IPS DF 6.9 (cell line): ENCODE measurements at regions not wholly inside any gene's neighbourhood (a gene's known extent, or its start where the extent isn't known, plus 50 kb on each side); places are given as distances from the start of the nearest gene placed in this dataset.

Experiments
- DNase-seq: peaks from one replicate; pipeline ENCODE4 v3.0.0-alpha.2; 2013; ENCODE audit warnings: low read depth, low spot score
- H3K27ac ChIP-seq: one replicate; pipeline ENCODE4 v1.5.1; 2013; ENCODE audit warnings: low read length, control low read depth
- H3K27me3 ChIP-seq: 2 replicates; pipeline ENCODE4 v1.6.1; 2013; ENCODE audit warnings: mild to moderate bottlenecking, low read length; ENCODE audit not compliant: control insufficient read depth, insufficient read depth
- H3K36me3 ChIP-seq: 2 replicates; pipeline ENCODE4 v1.6.1; 2013; ENCODE audit warnings: low read length; ENCODE audit not compliant: control insufficient read depth, insufficient read depth
- H3K4me1 ChIP-seq: 2 replicates; pipeline ENCODE4 v1.6.1; 2013; ENCODE audit warnings: low read length; ENCODE audit not compliant: control insufficient read depth, insufficient read depth
- H3K4me3 ChIP-seq: 2 replicates; pipeline ENCODE4 v1.5.1; 2013; ENCODE audit warnings: mild to moderate bottlenecking, low read length
- H3K9me3 ChIP-seq: 2 replicates; pipeline ENCODE4 v1.6.1; 2013; ENCODE audit warnings: low read length, inconsistent platforms; ENCODE audit not compliant: control insufficient read depth, insufficient read depth
- WGBS: extraction: QIAGEN DNeasy Blood & Tissue Kit; methylation state at CpG from one replicate; pipeline ENCODE4 v1.1.7; 2013; ENCODE audit warnings: mixed read lengths, missing lambda C conversion rate; ENCODE audit not compliant: insufficient read length, insufficient coverage; 5-methylcytosine and 5-hydroxymethylcytosine counted together

GRCh38 chr4:104940927-104941326 lies 205.7 kb upstream of the TET2 start:
- no peaks in the 10 kb centered on the region for H3K27me3 ChIP-seq
- H3K9me3 ChIP-seq: no peaks in the 10 kb centered on the region
- H3K4me1 ChIP-seq: no peaks in the 10 kb centered on the region
- H3K4me3 ChIP-seq: no peak overlapping the region
- no peak overlapping the region for H3K27ac ChIP-seq
- H3K36me3 ChIP-seq: no peaks in the 10 kb centered on the region
- WGBS: no CpG with 5 or more reads among the region's 2 CpGs
- no peak for DNase-seq

- H3K36me3 ChIP-seq: no peaks in the 10 kb centered on the region
- no peak overlapping the region for H3K27ac ChIP-seq
- no peak overlapping the region for H3K4me3 ChIP-seq
- WGBS: no CpG with 5 or more reads among the region's 1 CpG
- H3K27me3 ChIP-seq: no peaks in the 10 kb centered on the region
- DNase-seq: no peak
- H3K4me1 ChIP-seq: no peaks in the 10 kb centered on the region
- H3K9me3 ChIP-seq: no peaks in the 10 kb centered on the region
Observed at GRCh38 chr4:104941661-104942062, 205.0 kb upstream of the TET2 start.

- no peak for DNase-seq
- Histone ChIP-seq H3K27me3 (no peaks in the 10 kb centered on the region), H3K4me3 (no peak overlapping the region), H3K4me1 (no peaks in the 10 kb centered on the region), H3K9me3 (no peaks in the 10 kb centered on the region), H3K27ac (no peak overlapping the region), H3K36me3 (no peaks in the 10 kb centered on the region)
- WGBS: 100% methylated on average over 1 of the region's 6 CpGs
Observed at GRCh38 chr4:104942990-104943743, 203.5 kb upstream of the TET2 start.

DNA sequence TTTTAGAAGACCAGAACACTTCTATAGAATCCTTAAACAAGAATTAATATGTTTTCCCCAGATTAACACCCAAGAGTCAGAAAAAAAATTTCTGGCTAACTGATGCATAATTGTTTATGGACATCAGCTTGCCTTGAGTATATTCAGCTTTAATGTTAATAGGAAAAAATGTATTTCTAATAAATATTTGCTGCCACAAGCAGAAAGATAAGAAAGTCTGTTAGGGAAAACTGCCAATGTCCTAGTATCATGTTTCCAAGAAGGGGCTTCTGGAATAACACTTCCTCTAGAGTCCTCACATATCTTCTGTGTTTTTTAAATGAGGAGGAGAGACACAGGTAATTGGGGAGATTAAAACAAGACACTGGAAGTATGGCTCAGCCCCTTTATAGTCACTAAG lies 202.1 kb upstream of the TET2 start:
- H3K4me3 ChIP-seq: no peak overlapping the region
- H3K27me3 ChIP-seq: no peaks in the 10 kb centered on the region
- H3K36me3 ChIP-seq: no peaks in the 10 kb centered on the region
- no peaks in the 10 kb centered on the region for H3K4me1 ChIP-seq
- H3K27ac ChIP-seq: no peak overlapping the region
- DNase-seq: no peak
- H3K9me3 ChIP-seq: no peaks in the 10 kb centered on the region

DNA sequence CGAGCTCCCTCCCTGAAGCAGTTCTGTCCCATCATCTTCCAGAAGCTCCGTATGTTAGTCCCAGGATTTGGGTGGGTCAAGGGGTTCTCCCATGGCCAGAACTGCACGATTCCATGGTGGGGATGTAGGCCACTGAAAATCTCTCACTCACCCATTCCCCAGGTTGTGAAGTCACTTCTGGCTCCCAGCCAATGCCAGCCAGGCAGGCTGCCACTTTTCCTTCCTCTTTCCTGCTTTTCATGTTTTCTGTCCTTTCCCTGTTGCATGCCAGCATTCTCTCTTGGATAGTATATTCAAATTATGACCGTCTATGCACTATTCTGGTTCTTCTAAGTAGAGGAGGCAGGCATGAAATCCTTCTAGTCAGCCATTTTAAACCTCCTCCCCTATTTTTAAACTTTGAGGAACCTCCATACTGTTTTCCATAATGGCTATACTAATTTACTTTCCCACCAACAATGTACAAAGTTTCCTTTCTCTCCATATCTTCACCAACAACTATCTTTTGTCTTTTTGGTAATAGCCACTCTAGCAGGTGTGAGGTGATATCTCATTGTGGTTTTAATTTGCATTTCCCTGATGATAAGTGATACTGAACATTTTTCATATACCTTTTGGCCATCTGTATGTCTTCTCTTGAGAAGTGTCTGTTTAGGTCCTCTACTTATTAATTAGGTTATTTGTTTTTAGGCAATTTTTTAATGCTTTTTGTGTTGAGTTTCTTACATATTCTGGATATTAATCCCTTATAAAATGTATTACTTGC lies 182.1 kb upstream of the TET2 start:
- Histone ChIP-seq H3K4me3 (no peak overlapping the region), H3K27ac (no peak overlapping the region), H3K27me3 (no peaks in the 10 kb centered on the region), H3K36me3 (no peaks in the 10 kb centered on the region), H3K4me1 (no peaks in the 10 kb centered on the region), H3K9me3 (peaks cover 2% of the 10 kb centered on the region; the same call in 1 of the 2 replicates)
- no peak for DNase-seq
- WGBS: no CpG with 5 or more reads among the region's 4 CpGs

- no CpG with 5 or more reads among the region's 3 CpGs for WGBS
- DNase-seq: no peak
- Histone ChIP-seq H3K27me3 (no peaks in the 10 kb centered on the region), H3K36me3 (no peaks in the 10 kb centered on the region), H3K27ac (no peak overlapping the region), H3K4me1 (no peaks in the 10 kb centered on the region), H3K9me3 (no peaks in the 10 kb centered on the region), H3K4me3 (no peak overlapping the region)
Observed at GRCh38 chr4:104966349-104967033, 180.2 kb upstream of the TET2 start.

- H3K36me3 ChIP-seq: no peaks in the 10 kb centered on the region
- H3K27ac ChIP-seq: no peak overlapping the region
- WGBS: no CpG with 5 or more reads among the region's 3 CpGs
- no peaks in the 10 kb centered on the region for H3K27me3 ChIP-seq
- H3K4me1 ChIP-seq: no peaks in the 10 kb centered on the region
- H3K4me3 ChIP-seq: no peak overlapping the region
- DNase-seq: no peak
- H3K9me3 ChIP-seq: no peaks in the 10 kb centered on the region
Observed at GRCh38 chr4:104967034-104967401, 179.7 kb upstream of the TET2 start.

DNA sequence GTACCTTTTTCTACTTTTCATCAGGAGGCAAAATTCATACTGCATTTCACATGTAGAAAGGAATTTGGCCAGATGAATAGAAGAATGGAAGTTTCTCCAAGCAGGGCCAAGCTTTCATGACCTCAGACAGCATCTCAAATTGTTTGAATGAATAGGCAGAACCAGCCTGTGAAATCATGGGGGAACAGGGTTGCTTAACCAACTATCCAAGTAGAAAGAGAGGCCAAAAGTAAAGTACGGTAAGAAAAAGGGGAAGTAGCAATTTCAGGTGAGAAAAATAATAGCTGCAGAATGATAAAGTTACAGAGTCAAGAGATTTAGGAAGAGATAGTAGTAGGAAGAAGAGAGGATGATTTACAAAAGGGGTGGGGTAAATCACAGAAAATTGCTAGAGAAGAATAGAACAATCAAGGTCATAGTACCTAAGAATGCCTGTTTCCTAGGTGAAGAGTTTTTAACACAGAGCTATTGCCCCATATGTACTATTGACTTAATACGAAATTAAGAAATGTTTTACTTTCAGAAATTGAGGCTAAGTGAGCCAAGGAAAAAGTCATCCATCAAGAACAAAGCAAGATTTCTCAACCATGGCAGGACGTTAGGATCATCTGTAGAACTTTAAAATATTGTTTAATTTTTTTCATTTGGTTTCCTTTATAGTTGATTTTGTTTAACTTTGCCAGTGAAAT lies 177.1 kb upstream of the TET2 start:
- Histone ChIP-seq H3K4me3 (no peak overlapping the region), H3K27me3 (no peaks in the 10 kb centered on the region), H3K36me3 (no peaks in the 10 kb centered on the region), H3K4me1 (no peaks in the 10 kb centered on the region), H3K27ac (no peak overlapping the region), H3K9me3 (no peaks in the 10 kb centered on the region)
- DNase-seq: no peak
- WGBS: no CpG with 5 or more reads among the region's 3 CpGs

DNA sequence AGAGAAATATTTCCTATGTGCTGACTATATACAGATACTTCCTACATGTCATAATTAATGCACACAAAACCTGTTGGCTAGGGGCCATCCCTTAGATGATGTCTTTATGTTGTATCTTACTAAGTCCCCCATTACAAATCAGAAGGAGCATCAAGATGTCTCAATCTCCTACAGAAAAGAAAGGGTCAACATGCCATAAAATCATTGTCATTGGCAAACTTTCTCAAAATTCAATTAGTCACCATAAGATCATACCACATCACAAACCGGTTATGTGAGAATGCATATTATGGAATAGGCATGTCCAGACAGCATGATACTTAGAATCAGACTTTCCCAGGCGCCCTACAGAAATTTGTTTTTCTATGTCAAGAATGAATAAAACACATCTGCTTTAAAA lies 175.2 kb upstream of the TET2 start:
- no peak overlapping the region for H3K4me3 ChIP-seq

DNA sequence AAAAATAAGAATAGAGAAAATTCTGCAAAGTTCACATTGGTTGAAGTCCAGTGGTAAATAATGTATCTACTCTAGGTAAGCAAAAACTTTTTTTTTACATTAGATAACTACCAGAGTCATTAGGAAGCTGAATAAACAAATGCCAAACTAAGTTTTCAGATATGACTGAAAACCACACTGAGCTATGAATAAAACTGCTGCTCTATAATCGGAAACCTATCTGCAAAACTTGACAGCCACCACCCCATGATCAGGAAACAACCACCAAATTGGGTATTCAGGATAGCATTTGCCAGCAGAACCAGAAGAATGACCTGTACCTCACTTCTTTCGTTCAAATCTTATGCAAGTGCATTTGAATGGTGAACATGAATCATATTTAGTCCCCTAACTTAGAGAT lies 173.0 kb upstream of the TET2 start:
- Histone ChIP-seq H3K27ac (no peak overlapping the region), H3K9me3 (no peaks in the 10 kb centered on the region), H3K27me3 (no peaks in the 10 kb centered on the region), H3K4me3 (no peak overlapping the region), H3K36me3 (no peaks in the 10 kb centered on the region), H3K4me1 (no peaks in the 10 kb centered on the region)
- DNase-seq: no peak
- no CpG with 5 or more reads among the region's 2 CpGs for WGBS

More for the DNA sequence above, 175.2 kb upstream of the TET2 start:
- Histone ChIP-seq H3K9me3 (no peaks in the 10 kb centered on the region), H3K27ac (no peak overlapping the region), H3K36me3 (no peaks in the 10 kb centered on the region), H3K4me1 (no peaks in the 10 kb centered on the region), H3K27me3 (no peaks in the 10 kb centered on the region)
- WGBS: no CpG with 5 or more reads among the region's 2 CpGs
- no peak for DNase-seq
